GM18517 (cell line): ENCODE measurements at regions not wholly inside any gene's neighbourhood (a gene's known extent, or its start where the extent isn't known, plus 50 kb on each side); places are given as distances from the start of the nearest gene placed in this dataset.
A peak's percentile ranks its signal among the peaks of the same experiment; 100 is the strongest.

Source experiments
- ATAC-seq: cut with Tn5 transposase; IDR thresholded peaks from one replicate; pipeline ENCODE4 v1.9.1; 2021; ENCODE audit warnings: mild to moderate bottlenecking, moderate library complexity; ENCODE audit not compliant: unreplicated experiment

DNA sequence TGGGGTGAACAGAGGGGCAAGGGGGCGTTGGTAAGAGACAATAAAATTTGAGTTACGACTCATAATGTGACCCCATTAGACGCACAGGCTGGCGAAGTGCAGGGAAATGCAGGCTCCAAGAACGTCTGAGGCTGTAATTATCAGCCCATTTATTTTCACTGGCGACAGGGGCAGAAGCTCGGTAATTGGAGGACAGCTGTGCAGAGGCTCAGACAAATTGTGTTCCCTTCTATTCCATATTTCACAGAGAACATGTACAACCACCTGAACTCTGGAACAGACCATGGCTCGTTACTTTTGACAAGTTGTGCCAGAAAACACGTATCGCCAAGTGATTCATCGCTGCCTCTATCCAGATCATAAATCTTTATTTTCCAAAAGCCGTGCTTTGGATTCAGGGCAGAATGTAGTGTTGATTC, 137.3 kb upstream of the FRMD4A start:
- no peak for ATAC-seq

DNA sequence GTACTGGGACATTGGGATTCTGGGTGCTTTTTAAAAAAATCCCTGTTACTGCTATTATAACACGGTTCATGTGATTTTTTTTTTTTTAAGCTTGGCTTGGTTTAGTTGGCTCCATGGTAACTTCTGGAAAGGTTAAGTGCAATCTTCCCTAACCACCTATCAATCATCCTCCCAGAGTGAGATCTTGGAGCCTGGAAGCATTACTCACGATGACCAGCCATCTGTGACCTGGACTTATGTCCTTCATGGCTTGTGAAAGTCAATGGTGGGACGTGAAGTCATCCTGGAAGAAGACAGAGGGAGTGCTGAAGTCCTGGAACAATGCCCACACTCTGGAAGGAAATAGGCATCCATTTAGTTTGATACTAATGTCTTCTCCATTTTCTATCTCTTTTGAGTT, 135.5 kb upstream of the FRMD4A start:
- ATAC-seq = no peak

DNA sequence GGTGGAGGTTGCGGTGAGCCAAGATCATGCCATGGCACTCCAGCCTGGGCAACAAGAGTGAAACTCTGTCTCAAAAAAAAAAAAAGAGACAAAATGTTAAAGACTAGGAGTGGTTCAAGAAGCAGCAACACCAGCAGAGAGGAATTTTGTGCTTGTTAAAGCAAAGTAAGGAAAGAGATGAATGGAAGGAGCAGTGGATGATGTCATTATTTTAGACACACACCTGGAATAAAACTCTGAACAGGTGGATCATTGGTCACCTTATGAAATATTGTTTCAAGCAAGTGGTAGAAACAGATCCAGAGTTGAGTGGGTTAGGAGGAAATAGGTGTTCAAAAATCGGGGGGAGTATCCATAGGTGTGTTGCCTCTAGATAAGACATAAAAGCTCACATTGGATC, 129.7 kb upstream of the FRMD4A start:
- ATAC-seq = no peak

DNA sequence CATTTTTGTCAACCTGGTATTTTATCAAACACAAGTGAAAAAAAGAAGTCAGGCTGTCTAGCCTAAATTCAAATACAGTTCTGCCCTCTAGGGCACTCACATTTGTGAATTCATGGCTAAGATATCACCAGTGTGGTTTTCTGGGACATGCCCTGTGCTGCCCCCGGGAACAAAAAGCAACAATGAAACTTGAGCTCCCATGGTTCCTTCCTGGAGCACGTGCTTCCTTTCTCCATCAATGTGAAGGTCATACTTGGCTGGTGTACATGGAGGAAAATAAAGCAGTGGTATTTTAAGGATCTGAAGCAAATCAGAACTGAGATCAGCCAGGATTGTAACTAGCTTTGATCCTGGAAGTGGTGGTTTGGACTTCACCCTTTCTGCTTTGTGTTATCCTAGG, 128.9 kb upstream of the FRMD4A start:
- ATAC-seq = no peak

DNA sequence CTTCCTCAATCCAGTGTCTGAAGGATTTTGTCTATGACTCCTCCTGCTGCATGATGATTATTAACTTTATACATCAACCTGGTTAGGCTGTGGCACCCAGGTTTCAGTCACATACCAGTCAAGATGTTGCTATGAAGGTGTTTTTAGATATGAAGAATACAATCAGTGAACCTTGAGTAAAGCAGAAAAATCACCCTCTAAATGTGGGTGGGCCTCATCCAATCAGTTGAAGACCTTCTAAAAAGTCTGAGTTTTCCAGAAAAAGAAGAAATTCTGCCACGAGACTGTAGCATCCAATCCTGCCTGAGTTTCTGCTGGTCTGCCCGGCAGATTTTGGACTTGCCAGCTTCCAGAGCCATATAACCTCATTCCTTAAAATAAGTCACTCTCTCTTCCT, 126.1 kb upstream of the FRMD4A start:
- no peak for ATAC-seq

DNA sequence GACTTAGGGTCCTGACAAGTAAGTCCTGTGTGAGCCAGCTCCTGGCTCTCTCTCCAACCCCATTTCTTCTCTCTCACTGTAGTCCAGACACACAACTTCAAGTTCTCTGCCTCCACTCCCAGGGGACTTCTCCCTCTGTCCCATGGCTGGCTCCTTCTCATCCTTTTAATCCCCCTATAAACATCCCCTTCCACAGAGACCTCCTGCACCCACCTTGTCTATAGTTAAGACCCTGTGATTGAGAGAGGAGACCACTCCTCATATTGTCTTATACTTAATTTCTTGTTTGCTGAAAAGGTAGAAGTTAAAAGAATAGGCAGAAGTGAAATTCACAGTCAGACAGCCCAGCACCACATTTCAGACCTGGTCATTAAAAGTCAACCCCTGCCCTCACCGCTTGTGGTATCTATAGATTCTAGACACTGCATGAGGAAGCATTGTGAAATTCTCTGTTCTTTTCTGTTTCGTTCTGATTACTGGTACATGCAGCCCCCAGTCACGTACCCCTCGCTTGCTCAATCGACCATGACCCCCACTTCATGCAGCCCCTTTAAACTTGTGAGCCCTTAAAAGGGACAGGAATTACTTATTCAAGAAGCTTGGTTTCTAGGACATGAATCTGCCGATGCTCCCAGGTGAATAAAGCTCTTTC, 125.6 kb upstream of the FRMD4A start:
- peak; percentile 76 for ATAC-seq

DNA sequence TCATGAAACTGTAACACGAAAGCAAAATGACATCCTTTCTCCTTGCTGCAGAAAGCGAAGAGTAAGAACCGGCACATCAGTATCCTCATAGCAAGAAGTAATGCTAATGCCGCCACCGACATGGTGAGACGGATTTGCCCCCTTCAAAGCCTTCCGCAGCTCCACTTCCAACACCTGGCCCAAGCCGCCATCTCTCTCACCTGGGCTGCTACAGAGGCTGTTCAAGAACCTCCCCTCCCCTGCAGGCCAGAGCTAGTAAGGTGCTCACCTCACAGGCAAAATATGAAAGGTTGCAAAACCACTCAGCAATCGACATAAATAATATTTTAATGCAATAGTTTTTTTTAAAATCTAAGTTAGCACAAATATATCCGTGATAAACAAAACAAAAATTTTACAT, 123.9 kb upstream of the FRMD4A start:
- no peak for ATAC-seq

DNA sequence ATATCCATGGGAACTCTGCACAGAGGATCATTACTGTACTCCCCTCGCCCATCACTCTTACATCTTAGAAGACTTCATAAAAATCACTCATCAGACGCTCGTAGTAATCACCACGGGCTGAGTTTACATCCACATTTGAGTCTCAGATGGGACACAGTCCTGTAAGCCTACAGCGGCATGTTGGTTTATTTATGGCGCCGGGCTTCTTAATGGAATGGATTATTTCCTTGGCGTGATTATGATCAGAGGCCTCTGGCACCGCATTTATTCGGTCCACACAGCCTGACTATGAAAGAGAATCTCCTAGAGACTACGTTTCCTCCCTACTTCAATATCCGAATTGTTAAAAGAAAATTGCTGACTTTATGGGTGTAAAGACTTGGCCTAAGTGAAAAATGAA, 123.5 kb upstream of the FRMD4A start:
- ATAC-seq = no peak

DNA sequence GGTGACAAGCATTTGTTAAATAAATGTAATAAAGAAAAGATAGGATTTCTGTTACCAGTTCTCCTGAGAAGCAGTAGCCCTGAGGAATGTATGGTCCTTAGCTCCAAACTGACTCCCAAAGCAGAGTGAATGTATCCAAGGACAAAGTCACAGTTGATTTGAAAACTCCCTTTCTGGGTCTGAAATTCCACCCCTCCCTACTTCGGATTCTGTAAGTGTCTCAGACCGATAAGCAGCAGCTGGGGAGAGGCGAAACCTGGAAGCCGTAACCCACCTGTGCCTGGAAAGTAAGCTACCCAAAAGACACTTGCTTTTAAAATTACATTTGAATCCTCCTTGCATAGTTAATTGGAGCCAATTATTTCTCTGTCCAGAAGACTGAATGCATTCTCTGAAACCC, 122.9 kb upstream of the FRMD4A start:
- ATAC-seq = no peak

DNA sequence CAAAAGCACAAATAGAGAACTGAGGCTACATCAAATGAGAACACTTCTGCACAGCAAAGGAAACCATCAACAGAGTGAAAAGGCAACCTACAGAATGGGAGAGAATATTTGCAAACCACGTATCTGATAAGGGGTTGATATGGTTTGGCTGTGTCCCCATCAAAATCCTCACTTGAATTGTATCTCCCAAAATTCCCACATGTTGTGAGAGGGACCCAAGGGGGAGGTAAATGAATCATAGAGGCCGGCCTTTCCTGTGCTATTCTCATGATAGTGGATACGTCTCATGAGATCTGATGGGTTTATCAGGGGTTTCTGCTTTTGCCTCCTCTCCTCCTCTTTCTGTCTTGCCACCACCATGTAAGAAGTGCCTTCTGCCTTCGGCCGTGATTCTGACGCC, 120.6 kb upstream of the FRMD4A start:
- no peak for ATAC-seq

DNA sequence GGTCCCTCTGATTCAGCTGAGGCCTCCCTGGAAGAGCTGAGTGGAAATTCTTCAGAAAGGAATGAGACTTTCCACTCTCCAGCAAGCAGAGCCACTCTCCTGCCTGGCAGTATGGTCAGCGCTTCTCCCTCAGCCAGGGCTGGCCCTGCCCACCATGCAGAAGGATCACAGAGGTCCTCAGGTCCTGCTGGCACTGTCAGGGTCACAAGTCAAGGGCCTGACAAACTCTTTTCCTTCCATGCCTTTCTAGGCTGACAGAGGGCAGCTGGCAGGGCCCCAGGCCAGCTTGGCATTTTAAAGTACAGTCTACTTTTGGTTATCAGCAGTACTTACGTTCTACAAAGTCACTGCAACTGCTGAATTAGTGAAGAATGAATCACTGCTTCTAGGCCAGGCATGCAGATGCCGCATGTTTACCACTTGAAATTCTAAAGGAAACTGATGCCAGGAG, 119.3 kb upstream of the FRMD4A start:
- no peak for ATAC-seq

DNA sequence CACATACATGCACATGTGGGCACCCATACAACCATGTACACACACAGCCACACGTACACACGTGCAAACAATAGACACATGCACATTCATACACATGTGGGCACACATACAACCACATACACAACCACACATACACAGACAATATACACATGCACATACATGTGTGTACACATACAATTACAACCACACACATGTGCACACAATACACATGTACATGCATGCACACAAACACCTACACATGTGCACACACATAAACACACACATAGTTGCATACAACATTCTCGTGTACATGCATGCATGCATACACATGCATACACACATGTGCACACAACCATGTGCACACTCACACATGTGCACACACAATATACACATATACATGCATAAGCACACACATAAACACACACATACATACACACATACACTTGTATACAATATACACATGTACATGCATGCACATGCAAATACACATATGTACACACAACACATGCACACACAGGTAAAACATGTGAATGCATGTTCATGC, 118.6 kb upstream of the FRMD4A start:
- ATAC-seq = no peak

DNA sequence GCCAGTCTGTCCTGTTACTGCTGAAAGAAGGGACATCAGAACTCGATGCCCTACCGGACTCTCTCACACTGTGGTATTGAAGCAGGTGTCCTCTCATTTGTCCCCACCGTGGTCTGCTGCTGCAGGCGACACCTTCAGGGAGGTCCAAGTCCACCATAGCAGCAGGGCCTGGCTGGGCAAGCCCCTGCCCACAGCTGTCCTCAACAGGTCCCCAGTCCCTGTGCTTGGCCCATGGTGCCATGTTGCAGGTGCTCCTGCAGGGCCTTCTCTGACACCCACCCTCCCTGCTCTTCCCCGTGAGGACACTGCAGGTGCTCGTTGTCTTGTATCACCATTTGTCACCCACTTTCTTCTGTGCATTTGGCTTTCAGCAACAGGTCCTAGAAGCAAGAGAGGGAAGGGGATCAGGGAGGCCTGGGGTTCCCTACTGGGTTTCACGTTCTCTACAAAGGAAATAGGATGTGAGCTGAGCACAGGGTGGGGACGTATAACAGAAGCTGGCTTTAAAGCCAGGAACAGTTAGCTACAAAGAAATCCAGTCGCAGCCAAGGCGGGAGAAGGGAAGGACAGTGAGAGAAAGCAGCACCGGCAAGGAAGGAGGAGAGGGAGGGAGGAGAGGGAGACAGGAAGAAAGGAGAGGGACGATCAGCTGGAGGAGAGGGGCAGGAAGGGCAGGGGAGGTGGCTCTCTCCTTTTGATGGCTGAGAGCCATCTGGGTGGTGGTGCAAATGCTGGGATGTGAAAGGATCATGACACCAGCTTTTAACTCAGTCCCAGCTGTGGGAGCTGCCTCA, 117.7 kb upstream of the FRMD4A start:
- ATAC-seq = no peak

DNA sequence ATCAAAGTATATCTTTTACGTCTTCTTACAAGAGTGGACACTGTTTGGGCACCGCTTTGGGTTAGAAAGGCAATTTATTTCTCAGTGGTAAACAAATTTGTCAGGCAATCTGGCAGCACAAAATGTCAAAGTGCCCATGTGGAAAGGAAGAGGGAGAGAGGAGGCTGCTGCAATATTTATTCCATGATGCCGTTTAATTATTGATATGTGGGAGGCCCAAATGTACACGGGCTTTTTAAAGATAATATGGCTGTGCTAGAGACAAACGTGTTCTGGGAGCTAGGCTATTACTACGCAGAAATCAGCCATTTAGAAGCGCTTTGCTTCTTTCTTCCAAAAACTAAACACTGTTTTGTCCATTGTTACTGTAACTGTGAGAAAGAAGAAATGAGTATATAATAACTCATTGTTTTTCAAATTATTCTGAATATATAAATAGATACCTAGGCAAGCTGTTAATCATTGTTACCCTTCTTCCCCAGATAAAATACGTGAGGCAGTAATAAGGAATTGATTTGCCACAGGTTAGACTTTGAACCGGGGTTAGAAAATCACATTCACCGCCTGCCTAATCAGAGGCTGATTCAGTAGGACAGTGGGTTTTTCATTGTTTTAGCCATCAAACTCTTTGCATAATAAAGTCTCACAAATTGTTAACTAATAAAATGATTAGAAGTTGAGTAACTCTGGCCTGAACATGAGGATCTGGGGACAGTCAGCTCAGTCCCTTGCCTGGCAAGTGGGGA, 116.5 kb upstream of the FRMD4A start:
- no peak for ATAC-seq

DNA sequence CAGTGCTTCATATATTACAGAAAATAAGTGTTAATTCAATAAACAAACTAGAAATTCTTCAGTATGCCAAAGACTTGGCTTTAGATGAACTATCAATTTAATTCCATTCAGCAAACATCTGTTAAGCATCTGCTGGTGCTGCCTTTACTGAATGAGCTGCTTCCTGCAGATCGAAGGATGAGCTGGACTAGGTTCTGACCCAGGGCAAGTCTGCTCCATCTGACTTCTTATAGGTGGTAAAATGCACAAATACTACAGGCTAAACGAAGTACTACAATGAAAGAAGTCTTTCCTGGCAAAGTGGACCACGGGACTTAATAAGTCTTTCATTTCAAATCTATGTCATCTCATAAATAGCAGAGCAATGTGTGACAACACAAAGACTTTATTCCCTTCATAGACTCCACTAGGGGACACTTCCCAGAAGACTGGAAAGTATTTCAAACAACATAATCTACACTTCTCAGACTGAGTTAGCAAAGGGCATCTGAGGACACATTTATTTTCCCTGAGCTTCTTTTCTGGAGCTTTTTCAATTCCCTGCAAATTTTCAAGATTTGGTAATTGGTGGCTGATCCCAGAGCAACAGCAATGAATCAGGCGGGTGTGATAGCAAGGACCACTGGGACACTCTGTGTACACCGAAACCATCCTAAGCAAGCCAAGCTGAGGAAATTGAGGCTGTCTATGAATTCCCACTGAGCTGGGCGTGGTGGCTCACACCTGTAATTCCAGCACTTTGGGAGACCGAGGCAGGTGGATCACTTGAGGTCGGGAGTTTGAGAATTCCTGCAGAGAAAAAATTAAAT, 108.9 kb upstream of the FRMD4A start:
- ATAC-seq = no peak

DNA sequence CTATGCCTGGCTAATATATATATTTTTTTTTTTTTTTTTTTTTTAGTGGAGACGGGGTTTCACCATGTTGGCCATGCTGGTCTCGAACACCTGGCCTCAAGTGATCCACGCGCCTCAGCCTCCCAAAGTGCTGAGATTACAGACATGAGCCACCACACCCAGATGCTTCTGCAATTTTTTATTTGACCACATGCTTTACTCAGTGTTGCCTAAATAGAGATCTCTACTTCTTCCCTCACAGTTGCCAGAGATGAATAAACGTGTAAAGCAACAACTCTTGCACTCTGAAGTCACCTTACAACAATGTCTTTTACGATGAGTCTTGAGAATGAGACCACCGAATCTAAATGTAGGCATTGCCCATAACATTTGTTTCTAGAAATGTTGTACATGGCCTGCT, 107.9 kb upstream of the FRMD4A start:
- no peak for ATAC-seq

DNA sequence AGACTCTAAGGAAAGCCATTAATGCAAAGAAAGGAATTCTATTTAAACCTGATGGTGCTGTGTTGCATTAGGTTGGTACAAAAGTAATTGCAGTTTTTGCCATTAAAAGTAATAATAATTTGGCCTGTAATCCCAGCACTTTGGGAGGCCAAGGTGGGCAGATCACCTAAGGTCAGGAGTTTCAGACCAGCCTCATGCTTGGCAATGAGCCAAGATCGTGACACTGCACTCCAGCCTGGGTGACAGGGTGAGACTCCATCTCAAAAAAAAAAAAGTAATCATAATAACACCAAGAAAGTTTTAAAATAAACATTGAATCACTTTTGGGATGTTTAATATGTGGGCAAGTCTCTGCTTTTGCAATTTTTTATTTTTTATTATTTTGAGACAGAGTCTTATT, 107.3 kb upstream of the FRMD4A start:
- ATAC-seq = no peak

DNA sequence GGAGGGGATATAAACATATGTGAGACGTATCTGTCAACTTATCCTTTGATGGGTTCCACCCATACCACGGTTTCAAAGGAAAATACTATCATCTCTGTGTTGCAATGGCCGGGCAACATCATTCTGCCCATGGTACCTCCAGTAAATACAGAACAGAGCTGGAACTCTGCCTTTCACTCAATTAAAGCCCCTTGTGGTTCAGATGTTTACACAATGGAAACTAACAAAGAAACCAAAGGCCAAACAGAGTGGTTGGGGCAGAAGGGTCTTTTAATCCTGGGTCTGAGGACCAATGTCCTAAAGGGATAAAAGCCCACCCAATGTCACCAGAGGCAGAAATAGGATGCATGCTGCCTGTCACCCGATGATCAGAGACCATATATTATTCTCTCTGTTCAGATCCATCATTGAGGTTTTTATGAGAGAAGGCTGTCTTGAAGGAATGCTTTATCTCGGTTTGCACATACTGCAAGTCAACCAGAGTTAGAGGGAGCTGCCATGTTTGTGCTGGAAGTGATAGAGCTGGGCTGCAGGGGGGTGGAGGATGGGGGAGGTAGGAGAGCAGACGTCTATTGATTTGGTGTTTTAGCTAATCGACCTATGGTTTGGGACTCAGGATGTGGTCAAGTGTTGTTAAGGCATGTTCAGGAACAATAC, 105.4 kb upstream of the FRMD4A start:
- no peak for ATAC-seq

DNA sequence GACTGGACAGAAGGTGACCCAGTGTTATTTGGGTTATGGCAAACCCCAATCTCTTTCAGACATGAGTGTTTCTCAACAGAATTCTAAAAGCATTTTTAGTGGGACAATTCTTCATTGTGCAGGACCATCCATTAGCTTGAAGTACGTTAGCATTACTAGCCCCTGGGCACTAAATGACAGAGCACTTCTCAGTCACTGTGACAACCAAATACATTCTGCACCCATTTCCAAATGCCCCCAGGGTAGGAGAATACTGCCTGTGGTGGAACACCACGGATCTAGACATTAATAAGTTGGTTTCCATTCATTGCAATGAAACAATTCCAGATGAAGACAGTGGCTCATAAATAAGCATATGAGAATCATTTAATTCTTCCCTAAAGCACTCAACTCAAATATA, 102.4 kb upstream of the FRMD4A start:
- ATAC-seq = no peak

DNA sequence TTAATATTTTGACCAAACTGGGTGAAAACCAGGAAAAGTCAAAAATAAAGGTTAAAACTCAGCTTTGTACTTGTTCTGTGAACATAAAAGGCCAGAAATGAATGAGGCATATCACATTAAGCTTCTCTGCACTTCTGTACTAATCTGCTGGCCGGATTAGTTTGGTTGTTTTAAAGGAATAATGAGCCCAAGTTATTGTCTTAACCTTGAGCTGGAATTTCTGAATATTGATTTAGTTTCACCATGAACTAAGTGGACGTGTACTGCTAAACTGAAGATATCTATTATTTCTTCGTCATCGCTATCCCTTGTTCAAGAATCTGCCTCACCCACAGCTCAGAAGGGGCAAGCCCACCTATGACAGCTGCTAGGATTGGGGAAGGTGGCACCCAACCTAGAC, 101.1 kb upstream of the FRMD4A start:
- no peak for ATAC-seq
